HCT116 (cell line): ENCODE measurements at regions not wholly inside any gene's neighbourhood (a gene's known extent, or its start where the extent isn't known, plus 50 kb on each side); places are given as distances from the start of the nearest gene placed in this dataset.

Experiments
- ATAC-seq: fragments of 200-7000 bp; cut with Tn5 transposase; 2 replicates; pipeline ENCODE4 v1.9.1; 2020; ENCODE audit warnings: mild to moderate bottlenecking, moderate library complexity
- BruUV-seq: library from RNA; stranded (reverse); fragments of 400-500 nt; replicated peaks from 2 replicates; lab custom pipeline; 2021; lab: Mats Ljungman, UMichigan
- CTCF ChIA-PET: fragments of 300-600 bp; sonication (Branson Sonifier 250); formaldehyde crosslinking; loops from one replicate; lab custom pipeline; 2021; ENCODE audit warnings: antibody characterized with exemption; lab: Charles Lee
- POLR2A ChIA-PET: fragments of 300-600, 350-600 bp; sonication (Branson Sonifier 250); formaldehyde crosslinking; loops from one replicate; lab custom pipeline; 2021; ENCODE audit warnings: antibody characterized with exemption; lab: Charles Lee
- RAD21 ChIA-PET, 2 experiments: fragments of 300-600 bp; sonication (Branson Sonifier 250); formaldehyde crosslinking; loops; one replicate each; lab custom pipeline; 2023; ENCODE audit warnings: low total read pairs in 2 of 2; ENCODE audit not compliant: uncharacterized antibody in 2 of 2, unreplicated experiment in 2 of 2, low non-redundant PET in 1 of 2; lab: Charles Lee
- DNase-seq: peaks from one replicate; pipeline ENCODE4 v3.0.0-alpha.2; 2010; ENCODE audit warnings: low read depth, low spot score
- H2AFZ ChIP-seq: fragments of 200-600 bp; shearing (Covaris generic), sonication (generic); 2 replicates; pipeline ENCODE4 v1.6.1; 2017; ENCODE audit warnings: low read depth, mixed run types, mixed read lengths, antibody characterized with exemption, low read length; ENCODE audit not compliant: poor library complexity, severe bottlenecking
- H3K27ac ChIP-seq: 2 replicates; pipeline ENCODE4 v1.5.1; 2012; ENCODE audit warnings: low read depth, low read length
- H3K27me3 ChIP-seq: fragments of 200-600 bp; sonication (generic); 2 replicates; pipeline ENCODE4 v1.6.1; 2016; ENCODE audit warnings: mixed run types, low read length, mixed read lengths; ENCODE audit not compliant: insufficient read depth
- H3K36me3 ChIP-seq, 2 experiments: fragments of 200-500 bp in 1 of 2; fragments of 200-600 bp in 1 of 2; sonication (Bioruptor generic) in 1 of 2; sonication (generic) in 1 of 2; 2 replicates each; pipeline versions ENCODE4 v1.5.1 to v1.6.1; 2014 to 2016; ENCODE audit warnings: low read length in 2 of 2, inconsistent platforms in 1 of 2, mixed read lengths in 1 of 2, mixed run types in 1 of 2; ENCODE audit not compliant: insufficient read depth in 2 of 2, control insufficient read depth in 1 of 2
- H3K4me1 ChIP-seq, 2 experiments: fragments of 200-600 bp in 1 of 2; sonication (generic) in 1 of 2; 2 replicates each; pipeline versions ENCODE4 v1.5.1 to v1.6.1; 2012 to 2017; ENCODE audit warnings: low read length in 2 of 2, inconsistent platforms in 1 of 2, mild to moderate bottlenecking in 1 of 2, mixed read lengths in 1 of 2, mixed run types in 1 of 2, moderate library complexity in 1 of 2; ENCODE audit not compliant: insufficient read depth in 2 of 2, control insufficient read depth in 1 of 2
- H3K4me2 ChIP-seq: fragments of 200-600 bp; sonication (generic); 2 replicates; pipeline ENCODE4 v1.6.1; 2017; ENCODE audit warnings: mixed run types, low read length, mixed read lengths
- H3K4me3 ChIP-seq, 2 experiments: fragments of 200-600 bp in 1 of 2; sonication (generic) in 1 of 2; replicated peaks in 1 of 2; 2 replicates each; pipeline ENCODE4 v1.5.1; 2011 to 2016; ENCODE audit warnings: low read length in 2 of 2, control low read depth in 1 of 2, low read depth in 1 of 2, mild to moderate bottlenecking in 1 of 2, mixed read lengths in 1 of 2, mixed run types in 1 of 2
- H3K79me2 ChIP-seq: fragments of 200-600 bp; sonication (generic); 2 replicates; pipeline ENCODE4 v1.6.1; 2017; ENCODE audit warnings: mild to moderate bottlenecking, mixed run types, low read length, moderate library complexity, mixed read lengths; ENCODE audit not compliant: insufficient read depth
- H3K9ac ChIP-seq: fragments of 200-600 bp; sonication (generic); 2 replicates; pipeline ENCODE4 v1.6.1; 2016; ENCODE audit warnings: low read length, mixed read lengths
- H3K9me2 ChIP-seq: fragments of 200-600 bp; sonication (generic), shearing (Covaris generic); 2 replicates; pipeline ENCODE4 v1.6.1; 2017; ENCODE audit warnings: mixed run types, mild to moderate bottlenecking, moderate library complexity; ENCODE audit not compliant: insufficient read depth
- H3K9me3 ChIP-seq, 2 experiments: fragments of 200-500 bp in 1 of 2; fragments of 200-600 bp in 1 of 2; sonication (Bioruptor generic) in 1 of 2; sonication (generic) in 1 of 2; 2 replicates each; pipeline ENCODE4 v1.6.1; 2014 to 2017; ENCODE audit warnings: low read length in 2 of 2, mixed read lengths in 2 of 2, inconsistent platforms in 1 of 2, low read depth in 1 of 2, mild to moderate bottlenecking in 1 of 2, mixed run types in 1 of 2, moderate library complexity in 1 of 2; ENCODE audit not compliant: control insufficient read depth in 1 of 2, insufficient read depth in 1 of 2
- H4K20me1 ChIP-seq: fragments of 200-600 bp; sonication (generic), shearing (Covaris generic); 2 replicates; pipeline ENCODE4 v1.6.1; 2017; ENCODE audit warnings: mixed run types, mild to moderate bottlenecking, moderate library complexity; ENCODE audit not compliant: insufficient read depth
- ATF3 ChIP-seq: IDR thresholded peaks from 2 replicates; pipeline ENCODE4 v1.6.1; 2012
- CBX3 ChIP-seq: IDR thresholded peaks from 2 replicates; pipeline ENCODE4 v1.6.1; 2012; ENCODE audit warnings: low read depth
- ELF1 ChIP-seq: IDR thresholded peaks from 2 replicates; pipeline ENCODE4 v1.6.1; 2012; ENCODE audit warnings: low read depth, borderline replicate concordance
- EZH2 ChIP-seq: fragments of 200-600 bp; sonication (generic); IDR thresholded peaks from 2 replicates; pipeline ENCODE4 v1.6.1; 2017; ENCODE audit warnings: antibody characterized with exemption, mixed run types
- EZH2phosphoT487 ChIP-seq: fragments of 200-600 bp; IDR thresholded peaks from 2 replicates; pipeline ENCODE4 v1.6.1; 2018; ENCODE audit warnings: antibody characterized with exemption, borderline replicate concordance
- JUND ChIP-seq: IDR thresholded peaks from 2 replicates; pipeline ENCODE4 v1.6.1; 2012
- MAX ChIP-seq: IDR thresholded peaks from 2 replicates; pipeline ENCODE4 v1.6.1; 2012
- POLR2A ChIP-seq: IDR thresholded peaks from 2 replicates; pipeline ENCODE4 v1.7.0; 2011; ENCODE audit warnings: borderline replicate concordance; ENCODE audit not compliant: insufficient read depth, insufficient read length; ENCODE audit errors: extremely low read depth
- REST ChIP-seq: IDR thresholded peaks from 2 replicates; pipeline ENCODE4 v1.6.1; 2012; ENCODE audit warnings: low read depth
- SIN3A ChIP-seq: IDR thresholded peaks from 2 replicates; pipeline ENCODE4 v1.6.1; 2012; ENCODE audit warnings: low read depth
- SP1 ChIP-seq: IDR thresholded peaks from 2 replicates; pipeline ENCODE4 v1.6.1; 2012; ENCODE audit warnings: low read depth
- SRF ChIP-seq: IDR thresholded peaks from 2 replicates; pipeline ENCODE4 v1.6.1; 2012; ENCODE audit warnings: low read depth
- TCF7L2 ChIP-seq: IDR thresholded peaks from 2 replicates; pipeline ENCODE4 v1.7.0; 2011; ENCODE audit warnings: borderline replicate concordance, inconsistent platforms; ENCODE audit not compliant: insufficient read depth, insufficient read length; ENCODE audit errors: extremely low read depth
- intact Hi-C: fragments of 100-400 bp; cut with micrococcal nuclease; formaldehyde crosslinking; loops from 2 replicates; pipeline ENCODE4 v1.10.0; 2022
- TF ChIP-seq, protein P1 (sequence below), 3 experiments: fragments of 200-600 bp in 1 of 3; sonication (generic) in 1 of 3; IDR thresholded peaks in 2 of 3; conservative IDR thresholded peaks in 1 of 3; 2 replicates each; pipeline ENCODE4 v1.5.1; 2012 to 2017; ENCODE audit warnings: low read depth in 2 of 3, low read length in 2 of 3, antibody characterized with exemption in 1 of 3, borderline replicate concordance in 1 of 3, control low read depth in 1 of 3, mild to moderate bottlenecking in 1 of 3, mixed read lengths in 1 of 3, mixed run types in 1 of 3, moderate library complexity in 1 of 3; ENCODE audit not compliant: insufficient read depth in 1 of 3

- TF ChIP-seq REST (no peak), POLR2A (no peak)
Measured at GRCh38 chr9:110072597-110073355, 135.2 kb downstream of the C9orf152 start (continued).

- Histone ChIP-seq H3K27me3 (no peaks in the 10 kb centered on the region), H3K9me2 (no peaks in the 10 kb centered on the region), H3K36me3 (no peaks in the 10 kb centered on the region), H3K27ac (no peak overlapping the region), H3K9me3 (no peaks in the 10 kb centered on the region), H3K79me2 (peaks cover 91% of the 10 kb centered on the region), H3K4me3 (no peak overlapping the region), H3K4me1 (peaks cover 0 to 5% of the 10 kb centered on the region in 2 experiments; a peak in 1 of 4 replicates), H3K9ac (no peak overlapping the region), H4K20me1 (peaks cover 5% of the 10 kb centered on the region; the same call in 1 of the 2 replicates), H3K4me2 (no peak overlapping the region), H2AFZ (no peak overlapping the region)
- ChIA-PET RAD21 (no interaction called here), CTCF (interaction anchor here (0.5 kb wide), 1 partner anchor 144 kb away, joined by 3 read pairs; no protein-coding TSS in a partner anchor), POLR2A (no interaction called here)
- intact Hi-C loops = no loop called here
- BruUV-seq = no TSS peak
- DNase-seq (no peak), ATAC-seq (no peak)
- TF ChIP-seq CBX3 = no peak
- TF ChIP-seq MAX = no peak
- TF ChIP-seq, protein P1, sequence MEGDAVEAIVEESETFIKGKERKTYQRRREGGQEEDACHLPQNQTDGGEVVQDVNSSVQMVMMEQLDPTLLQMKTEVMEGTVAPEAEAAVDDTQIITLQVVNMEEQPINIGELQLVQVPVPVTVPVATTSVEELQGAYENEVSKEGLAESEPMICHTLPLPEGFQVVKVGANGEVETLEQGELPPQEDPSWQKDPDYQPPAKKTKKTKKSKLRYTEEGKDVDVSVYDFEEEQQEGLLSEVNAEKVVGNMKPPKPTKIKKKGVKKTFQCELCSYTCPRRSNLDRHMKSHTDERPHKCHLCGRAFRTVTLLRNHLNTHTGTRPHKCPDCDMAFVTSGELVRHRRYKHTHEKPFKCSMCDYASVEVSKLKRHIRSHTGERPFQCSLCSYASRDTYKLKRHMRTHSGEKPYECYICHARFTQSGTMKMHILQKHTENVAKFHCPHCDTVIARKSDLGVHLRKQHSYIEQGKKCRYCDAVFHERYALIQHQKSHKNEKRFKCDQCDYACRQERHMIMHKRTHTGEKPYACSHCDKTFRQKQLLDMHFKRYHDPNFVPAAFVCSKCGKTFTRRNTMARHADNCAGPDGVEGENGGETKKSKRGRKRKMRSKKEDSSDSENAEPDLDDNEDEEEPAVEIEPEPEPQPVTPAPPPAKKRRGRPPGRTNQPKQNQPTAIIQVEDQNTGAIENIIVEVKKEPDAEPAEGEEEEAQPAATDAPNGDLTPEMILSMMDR (IDR thresholded peaks at IDR 0.05 in 2 of 3, conservative IDR thresholded peaks at IDR 0.05 in 1 of 3; ENCODE audit: borderline replicate concordance in 1 of 3, insufficient read depth in 1 of 3, low read depth in 2 of 3, low read length in 2 of 3) = no peak
- TF ChIP-seq EZH2 = no peak
- no peak for TF ChIP-seq ELF1
- TF ChIP-seq SP1 = no peak
- no peak for TF ChIP-seq POLR2A
- no peak for TF ChIP-seq REST
- TF ChIP-seq SIN3A = no peak
- no peak for TF ChIP-seq SRF
- no peak for TF ChIP-seq JUND
- no peak for TF ChIP-seq TCF7L2
- no peak for TF ChIP-seq EZH2phosphoT487
- no peak for TF ChIP-seq ATF3
Measured at GRCh38 chr9:110073356-110073905, 134.5 kb downstream of the C9orf152 start.
